GM12801 (cell line): ENCODE measurements at regions not wholly inside any gene's neighbourhood (a gene's known extent, or its start where the extent isn't known, plus 50 kb on each side); places are given as distances from the start of the nearest gene placed in this dataset.

ENCODE experiments used
- CTCF ChIP-seq: IDR thresholded peaks from one replicate; pipeline ENCODE4 v1.5.1; 2011; ENCODE audit warnings: control low read depth; ENCODE audit not compliant: insufficient read length; ENCODE audit errors: extremely low read depth

- no peak for TF ChIP-seq CTCF
These were observed 104.2 kb upstream of the SOX6 start for GRCh38 chr11:16460508-16460907.

- TF ChIP-seq CTCF, result no peak
These were observed 100.0 kb upstream of the SOX6 start for GRCh38 chr11:16456366-16456765.

GRCh38 chr11:16454289-16454863 is 98.0 kb upstream of the SOX6 start:
- no peak for TF ChIP-seq CTCF

GRCh38 chr11:16448123-16448717 is 91.9 kb upstream of the SOX6 start:
- TF ChIP-seq CTCF, result no peak

GRCh38 chr11:16441461-16441860 is 85.1 kb upstream of the SOX6 start:
- no peak for TF ChIP-seq CTCF

- TF ChIP-seq CTCF, result no peak
These were observed 83.8 kb upstream of the SOX6 start for GRCh38 chr11:16440136-16440535.

GRCh38 chr11:16434036-16434435 is 77.7 kb upstream of the SOX6 start:
- TF ChIP-seq CTCF, result no peak
